ENCODE measurements at regions not wholly inside any gene's neighbourhood (a gene's known extent, or its start where the extent isn't known, plus 50 kb on each side); places are given as distances from the start of the nearest gene placed in this dataset.

DNA sequence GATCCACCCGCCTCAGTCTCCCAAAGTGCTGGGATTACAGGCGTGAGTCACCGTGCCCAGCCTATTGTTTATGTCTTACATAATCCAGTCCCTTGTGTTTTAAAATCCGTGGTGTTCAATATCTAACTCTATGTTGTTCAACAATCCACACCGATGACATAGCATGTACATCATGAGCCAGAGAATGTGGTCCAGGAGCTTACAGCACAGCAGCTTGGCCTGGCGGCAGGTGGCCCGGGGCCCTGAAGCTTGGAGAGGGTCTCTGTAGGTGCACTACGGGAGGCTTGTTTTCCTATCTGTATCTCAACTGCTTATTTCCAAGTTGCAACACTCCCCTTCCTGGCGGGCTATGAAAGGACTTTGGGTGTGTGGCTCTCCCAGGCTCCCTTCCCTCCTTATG is 138.4 kb downstream of the ADSS2 start:
- Histone ChIP-seq H3K4me1 (replicated peaks; ENCODE audit: insufficient read depth) (no peaks in the 10 kb centered on the region), H3K27me3 (ENCODE audit: insufficient read depth, low read depth) (no peaks in the 10 kb centered on the region), H3K27ac (no peak overlapping the region), H3K4me2 (no peak overlapping the region), H3K9me3 (ENCODE audit: insufficient read depth, low read depth) (peaks cover 2% of the 10 kb centered on the region; the same call in 1 of the 2 replicates), H3K79me2 (ENCODE audit: low read depth) (no peaks in the 10 kb centered on the region), H3K9me2 (ENCODE audit: insufficient read depth) (no peaks in the 10 kb centered on the region), H2AFZ (no peak overlapping the region), H3F3A (ENCODE audit: insufficient read depth, low read depth) (no peaks in the 10 kb centered on the region; the same call in 1 of the 2 replicates), H3K4me3 (no peak overlapping the region), H4K20me1 (ENCODE audit: insufficient read depth) (no peaks in the 10 kb centered on the region), H3K36me3 (ENCODE audit: low read depth) (no peaks in the 10 kb centered on the region)
- no peak for DNase-seq
- TF ChIP-seq EZH2 (IDR thresholded peaks at IDR 0.05; ENCODE audit: low read depth) = no peak
- TF ChIP-seq CTCF (conservative IDR thresholded peaks at IDR 0.05) = no peak
- intact Hi-C loops (cut with micrococcal nuclease; ENCODE audit: unreplicated experiment) = no loop called here
- CTCF ChIA-PET = no interaction called here
- POLR2A ChIA-PET (ENCODE audit: unreplicated experiment) = no interaction called here
- BruUV-seq (replicated peaks) = no TSS peak

- no peak for TF ChIP-seq CTCF (conservative IDR thresholded peaks at IDR 0.05)
- no peak for TF ChIP-seq EZH2 (IDR thresholded peaks at IDR 0.05; ENCODE audit: low read depth)
- Histone ChIP-seq H3K79me2 (ENCODE audit: low read depth) (no peaks in the 10 kb centered on the region), H3K9me3 (ENCODE audit: insufficient read depth, low read depth) (no peaks in the 10 kb centered on the region), H3K9me2 (ENCODE audit: insufficient read depth) (no peaks in the 10 kb centered on the region), H3K4me1 (replicated peaks; ENCODE audit: insufficient read depth) (no peaks in the 10 kb centered on the region), H3K4me3 (no peak overlapping the region), H3K4me2 (no peak overlapping the region), H4K20me1 (ENCODE audit: insufficient read depth) (no peaks in the 10 kb centered on the region), H3K27ac (no peak overlapping the region), H2AFZ (no peak overlapping the region), H3K27me3 (ENCODE audit: insufficient read depth, low read depth) (no peaks in the 10 kb centered on the region), H3K36me3 (ENCODE audit: low read depth) (no peaks in the 10 kb centered on the region), H3F3A (ENCODE audit: insufficient read depth, low read depth) (no peaks in the 10 kb centered on the region; the same call in 1 of the 2 replicates)
- ChIA-PET POLR2A (ENCODE audit: unreplicated experiment) (no interaction called here), CTCF (no interaction called here)
- BruUV-seq (replicated peaks) = no TSS peak
- intact Hi-C loops (cut with micrococcal nuclease; ENCODE audit: unreplicated experiment) = no loop called here
- no peak for DNase-seq
Observed at GRCh38 chr1:244314921-244315559, 136.7 kb downstream of the ADSS2 start.

GRCh38 chr1:244315996-244316395 is 135.7 kb downstream of the ADSS2 start:
- Histone ChIP-seq H3K9me3 (ENCODE audit: insufficient read depth, low read depth) (no peaks in the 10 kb centered on the region), H3K27me3 (ENCODE audit: insufficient read depth, low read depth) (no peaks in the 10 kb centered on the region), H3K27ac (no peak overlapping the region), H3K4me2 (no peak overlapping the region), H2AFZ (no peak overlapping the region), H3K9me2 (ENCODE audit: insufficient read depth) (no peaks in the 10 kb centered on the region), H3K36me3 (ENCODE audit: low read depth) (no peaks in the 10 kb centered on the region), H3K79me2 (ENCODE audit: low read depth) (no peaks in the 10 kb centered on the region), H3F3A (ENCODE audit: insufficient read depth, low read depth) (no peaks in the 10 kb centered on the region; the same call in 1 of the 2 replicates), H3K4me3 (no peak overlapping the region), H3K4me1 (replicated peaks; ENCODE audit: insufficient read depth) (no peaks in the 10 kb centered on the region), H4K20me1 (ENCODE audit: insufficient read depth) (no peaks in the 10 kb centered on the region)
- intact Hi-C loops (cut with micrococcal nuclease; ENCODE audit: unreplicated experiment) = no loop called here
- DNase-seq = no peak
- TF ChIP-seq EZH2 (IDR thresholded peaks at IDR 0.05; ENCODE audit: low read depth) (no peak), CTCF (conservative IDR thresholded peaks at IDR 0.05) (no peak)
- ChIA-PET POLR2A (ENCODE audit: unreplicated experiment) (no interaction called here), CTCF (no interaction called here)
- no TSS peak for BruUV-seq (replicated peaks)

Measured in PC-9 (cell line).